ENCODE measurements at regions not wholly inside any gene's neighbourhood (a gene's known extent, or its start where the extent isn't known, plus 50 kb on each side); places are given as distances from the start of the nearest gene placed in this dataset.

DNA sequence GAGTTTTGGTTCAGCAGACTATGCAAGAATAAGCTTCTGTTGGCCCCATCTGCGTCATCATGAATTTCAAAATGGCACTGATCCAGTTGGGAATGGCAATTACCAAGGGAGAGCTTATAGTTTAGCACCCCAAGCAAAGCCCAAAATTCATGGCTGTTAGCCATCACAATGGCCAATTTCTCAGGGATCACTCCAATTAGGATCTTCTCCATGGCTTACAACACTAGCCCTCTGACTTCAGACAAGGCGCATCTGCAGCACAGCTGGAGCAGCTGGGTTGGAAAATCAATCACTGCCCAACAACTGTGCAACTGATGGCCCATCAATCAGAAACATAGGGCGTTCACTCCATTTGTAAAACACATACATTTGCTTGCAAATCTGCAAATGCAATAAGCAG lies 273.6 kb downstream of the SRBD1 start:
- no peak for DNase-seq

DNA sequence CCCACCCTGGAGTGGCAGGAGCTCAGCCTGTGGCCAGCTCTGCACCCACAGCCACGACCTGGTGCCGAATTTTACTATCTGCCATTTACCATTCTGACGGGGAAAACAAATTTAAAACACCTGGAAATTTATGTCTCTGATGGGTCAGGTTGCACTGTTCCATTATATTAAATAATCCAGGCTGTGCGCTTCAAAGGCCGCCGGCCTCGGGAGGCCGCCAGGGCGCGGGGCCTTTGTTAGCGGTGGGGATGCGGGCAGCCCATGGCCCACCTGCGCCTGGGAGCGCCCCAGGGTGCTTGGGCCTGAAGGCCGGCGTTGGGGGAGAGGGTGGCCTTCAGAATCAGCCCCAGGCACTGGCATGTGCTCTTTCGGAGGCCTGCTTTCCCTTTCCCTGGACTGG lies 276.9 kb downstream of the SRBD1 start:
- no peak for DNase-seq

DNA sequence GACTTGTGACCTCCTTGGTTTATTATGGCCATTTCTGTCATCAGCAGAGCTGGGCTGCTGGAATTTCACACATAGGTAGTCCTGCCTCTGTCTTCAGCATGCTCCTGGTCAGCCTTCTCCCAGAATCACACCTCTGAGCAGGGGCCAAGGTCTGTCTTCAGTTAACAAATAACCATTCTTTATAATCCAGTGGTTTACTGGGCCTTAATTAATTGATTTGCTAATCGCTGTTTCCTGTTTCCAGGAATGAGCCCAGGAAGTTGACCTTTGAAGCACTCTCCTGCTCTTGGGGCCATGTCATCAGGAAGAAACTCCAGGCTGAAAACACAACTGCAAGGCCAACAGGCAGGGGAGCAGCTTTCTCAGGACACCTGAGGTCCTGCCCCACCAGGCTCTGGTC lies 278.5 kb downstream of the SRBD1 start:
- DNase-seq = no peak

DNA sequence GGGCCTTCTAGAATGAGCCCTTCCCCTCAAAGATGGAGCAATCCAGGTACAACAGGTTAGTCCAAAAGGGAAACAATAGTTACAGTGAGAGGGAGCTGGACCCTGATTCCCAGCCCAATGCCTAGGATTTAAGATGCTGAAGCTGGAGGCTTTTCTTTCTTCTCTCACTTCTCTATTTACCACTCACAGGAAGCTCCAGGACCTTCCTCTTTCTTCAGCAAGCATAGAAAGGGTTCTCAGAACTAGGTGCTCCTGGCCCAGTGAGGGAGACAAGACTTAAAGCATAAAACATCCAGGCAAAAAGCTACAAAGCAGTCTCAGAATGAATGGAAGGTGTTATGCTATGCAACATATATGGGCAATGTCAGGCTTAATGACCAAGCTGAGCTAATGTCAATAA lies 279.0 kb downstream of the SRBD1 start:
- DNase-seq = no peak

DNA sequence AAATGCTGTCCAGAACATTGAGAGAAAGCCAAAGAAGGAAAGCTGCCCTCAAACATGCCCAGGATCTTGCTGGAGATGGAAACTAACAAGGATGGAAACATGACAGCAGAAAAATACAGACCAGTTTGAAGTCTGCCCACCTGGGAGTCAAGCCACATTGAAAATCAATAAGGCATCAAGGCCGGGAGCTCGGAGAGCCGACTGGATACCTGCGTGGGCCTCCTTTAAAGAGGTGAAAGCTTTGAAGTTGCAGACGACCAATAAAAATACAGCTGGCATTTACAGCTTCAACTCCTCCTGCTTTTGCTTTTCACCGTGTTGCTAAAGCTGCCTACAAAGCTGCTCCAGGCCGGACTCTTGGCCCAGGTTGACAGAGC lies 279.7 kb downstream of the SRBD1 start:
- DNase-seq = no peak

DNA sequence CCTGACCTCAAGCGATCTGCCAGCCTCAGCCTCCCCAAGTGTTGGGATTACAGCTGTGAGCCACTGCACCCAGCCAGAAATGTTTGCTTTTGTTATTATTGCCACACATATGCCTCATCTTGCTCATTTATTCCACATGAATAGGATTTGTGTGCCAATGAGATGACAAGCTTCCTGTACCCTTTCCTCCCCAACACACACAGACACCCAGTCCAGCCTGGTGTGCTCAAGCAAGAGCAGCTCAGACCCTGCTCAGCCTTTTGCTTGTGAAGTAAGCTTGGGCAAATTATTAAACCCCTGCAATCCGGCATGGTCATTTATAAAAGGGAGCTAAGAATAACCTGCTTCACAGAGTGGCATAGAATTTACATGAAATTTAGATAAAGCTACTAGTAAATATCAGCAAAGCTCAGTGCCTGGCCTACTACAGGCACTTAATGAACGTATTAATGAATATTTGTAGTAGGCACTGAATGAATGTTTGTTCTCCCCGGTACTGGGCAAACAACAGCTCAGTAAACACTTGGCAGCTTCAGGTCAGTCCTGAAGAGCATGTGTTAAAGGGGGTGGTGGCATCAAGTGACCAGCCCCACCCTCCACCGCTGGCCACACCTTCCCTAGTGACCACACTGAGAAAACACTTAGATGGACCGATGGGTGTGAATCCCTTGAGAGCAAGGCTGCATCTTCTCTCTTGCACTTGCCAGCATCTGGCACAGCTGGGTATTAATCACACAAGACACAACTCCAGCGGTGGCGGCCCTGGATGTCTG lies 280.2 kb downstream of the SRBD1 start:
- no peak for DNase-seq

DNA sequence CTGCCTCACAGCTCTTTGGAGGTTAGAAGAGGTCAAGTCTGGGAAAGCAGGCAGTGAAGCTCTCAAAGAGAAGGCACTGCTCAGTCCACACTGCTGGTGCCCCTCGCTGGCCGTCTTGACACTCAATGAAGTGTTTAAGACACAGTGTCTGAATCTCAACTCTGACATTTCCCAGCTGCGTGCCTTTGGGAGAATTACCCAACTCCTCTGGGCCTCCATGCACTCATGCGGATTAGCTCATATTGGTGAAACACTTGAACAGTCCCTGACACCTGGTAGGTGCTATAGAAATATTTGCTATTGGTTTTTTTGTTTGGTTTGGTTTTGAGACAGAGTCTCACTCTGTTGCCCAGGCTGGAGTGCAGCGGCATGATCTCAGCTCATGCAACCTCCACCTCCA lies 281.0 kb downstream of the SRBD1 start:
- DNase-seq = no peak

DNA sequence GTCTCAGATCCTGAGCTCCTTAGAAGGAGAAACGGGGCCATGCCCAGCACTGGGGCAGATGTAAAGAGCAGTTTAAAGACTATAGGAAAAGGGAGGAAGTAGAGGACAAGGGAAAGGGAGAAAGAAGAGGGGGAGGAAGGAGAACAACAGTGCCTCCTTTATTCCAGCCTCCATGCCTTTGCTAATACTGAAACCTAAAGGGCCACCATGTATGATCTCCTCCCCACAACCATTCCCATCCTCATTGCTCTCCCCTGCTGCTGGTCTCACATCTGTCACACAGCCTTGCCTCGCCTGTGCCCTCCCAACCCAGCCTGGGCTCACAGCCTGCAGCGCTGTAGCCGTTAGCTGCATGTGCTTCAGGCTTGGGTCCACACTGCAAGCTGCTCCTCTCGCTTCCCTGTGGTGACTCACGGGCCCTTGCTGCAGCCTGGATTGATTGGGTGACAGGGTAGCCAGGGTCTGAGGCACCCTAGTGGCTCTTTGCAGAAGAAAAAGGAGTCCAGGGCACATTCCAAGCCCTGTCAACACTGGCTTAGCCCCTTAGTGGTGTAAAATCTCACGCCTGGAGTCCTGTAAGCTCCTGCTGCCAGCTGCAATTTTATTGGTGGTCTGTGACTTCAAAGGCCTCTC lies 281.9 kb downstream of the SRBD1 start:
- no peak for DNase-seq

DNA sequence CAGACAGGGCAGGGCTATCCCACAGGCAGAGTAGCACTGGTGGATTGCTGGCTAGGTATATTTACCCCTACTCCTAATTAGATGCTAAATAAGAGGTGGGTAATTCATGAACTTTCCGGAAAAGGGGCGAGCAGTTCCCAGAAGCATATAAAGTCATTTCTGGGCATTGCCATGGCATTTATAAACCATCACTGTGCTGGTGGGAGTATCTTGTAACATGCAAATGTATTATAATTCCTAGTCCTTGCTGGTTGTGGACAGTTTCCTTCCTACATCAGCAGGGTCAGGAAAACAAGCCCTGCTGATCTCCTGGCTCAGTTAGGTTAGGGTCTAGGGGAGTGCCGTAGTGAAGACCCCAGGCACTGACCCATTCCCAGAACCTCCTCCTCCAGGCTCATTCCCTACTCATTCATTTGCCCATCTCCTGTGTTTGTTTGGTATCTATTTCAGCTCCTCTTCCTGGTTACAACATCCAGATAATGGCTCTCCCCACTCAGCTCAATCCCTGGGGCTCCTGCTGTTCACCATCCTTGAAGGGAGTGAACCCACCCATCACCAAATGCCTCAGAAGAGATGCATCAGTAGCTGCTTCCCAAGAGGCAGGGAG lies 282.7 kb downstream of the SRBD1 start:
- no peak for DNase-seq

DNA sequence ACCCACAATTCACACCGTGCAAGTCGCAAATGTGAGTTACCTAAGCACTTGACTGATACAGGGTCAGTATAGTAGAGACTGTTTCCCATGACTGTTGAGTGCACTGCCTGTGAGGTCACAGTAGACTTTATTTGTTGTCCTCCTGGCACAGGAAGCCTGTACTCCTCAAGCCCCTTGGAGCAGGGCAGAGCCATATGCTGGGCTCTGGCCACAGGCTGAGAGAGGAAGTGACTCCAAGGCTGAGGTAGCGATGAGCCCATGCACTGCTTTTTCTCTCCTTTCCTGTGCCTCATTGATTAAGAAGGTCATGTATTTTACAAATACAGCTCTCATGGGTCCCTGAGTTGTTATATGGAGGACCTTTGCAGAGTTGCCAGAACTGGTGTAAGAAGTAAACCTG lies 287.7 kb downstream of the SRBD1 start:
- no peak for DNase-seq

DNA sequence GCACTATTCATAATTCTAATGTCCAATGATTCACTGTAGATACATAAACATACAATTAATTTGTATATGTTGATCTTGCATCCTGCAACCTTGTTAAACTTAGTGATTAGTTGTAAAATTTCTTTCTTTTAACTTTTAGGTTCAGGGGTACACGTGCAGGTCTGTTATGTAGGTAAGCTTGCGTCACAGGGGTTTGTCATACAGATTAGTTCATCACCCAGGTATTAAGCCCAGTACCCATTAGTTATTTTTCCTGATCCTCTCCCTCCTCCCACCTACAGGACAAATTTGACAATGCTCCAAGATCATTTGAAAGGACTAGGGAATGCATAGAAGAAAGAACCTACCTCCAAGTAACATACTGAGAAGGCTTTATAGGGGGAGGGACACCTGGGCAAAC lies 290.1 kb downstream of the SRBD1 start:
- DNase-seq = no peak

DNA sequence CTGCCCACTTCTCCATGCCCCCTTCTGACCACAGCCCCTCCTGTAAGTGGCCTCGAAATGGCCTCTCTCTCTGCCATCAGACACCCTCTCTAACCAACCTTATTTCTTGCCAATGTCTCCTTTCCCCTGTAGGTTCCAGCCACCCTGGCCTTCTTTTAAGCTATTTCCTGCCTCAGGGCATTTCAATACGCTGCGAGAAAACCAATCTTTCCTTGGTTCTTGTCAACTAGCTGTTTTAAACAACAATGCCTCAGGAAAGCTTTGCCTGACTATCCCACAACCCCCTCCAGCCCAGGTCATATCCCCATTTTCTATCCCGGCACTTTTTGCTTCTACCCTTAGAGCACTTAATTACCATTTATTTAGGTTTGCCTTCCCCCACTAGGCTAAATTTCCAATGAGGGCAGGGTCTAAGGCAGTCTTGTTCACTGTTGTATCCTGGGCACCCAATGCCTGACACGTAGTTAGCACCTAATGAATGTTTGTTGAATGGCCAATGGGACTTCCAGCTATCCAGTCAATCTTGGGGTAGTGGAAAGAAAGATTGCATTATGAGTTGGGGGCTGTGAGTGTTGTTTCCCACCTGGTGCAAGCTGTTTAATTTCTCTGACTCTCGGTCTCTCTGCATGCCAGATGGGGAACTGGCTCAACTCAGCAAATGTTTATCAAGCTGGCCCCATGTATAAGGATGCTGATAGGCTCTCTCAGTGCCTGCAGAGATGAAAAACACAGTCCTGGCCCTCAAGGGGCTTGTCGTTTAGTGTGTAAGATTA lies 291.2 kb downstream of the SRBD1 start:
- DNase-seq = no peak

DNA sequence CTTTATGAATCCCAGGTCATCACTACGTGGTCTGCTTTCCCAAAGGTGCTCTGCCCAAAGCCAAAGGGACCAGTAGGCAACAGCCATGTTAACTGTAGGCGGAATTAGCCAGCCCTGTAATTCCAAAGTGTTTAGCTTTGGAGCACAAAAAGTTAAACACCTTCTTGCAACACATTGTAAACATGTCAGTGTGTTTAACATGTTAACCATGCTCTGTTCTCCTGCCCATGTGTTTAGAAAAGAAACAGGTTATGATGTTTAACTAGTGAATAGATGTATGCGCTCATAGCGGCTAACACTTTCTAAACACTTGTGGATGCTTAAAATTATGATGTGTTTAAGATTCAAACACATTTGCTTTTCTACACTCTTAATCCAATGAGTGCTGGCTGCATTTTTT lies 292.4 kb downstream of the SRBD1 start:
- DNase-seq = no peak

DNA sequence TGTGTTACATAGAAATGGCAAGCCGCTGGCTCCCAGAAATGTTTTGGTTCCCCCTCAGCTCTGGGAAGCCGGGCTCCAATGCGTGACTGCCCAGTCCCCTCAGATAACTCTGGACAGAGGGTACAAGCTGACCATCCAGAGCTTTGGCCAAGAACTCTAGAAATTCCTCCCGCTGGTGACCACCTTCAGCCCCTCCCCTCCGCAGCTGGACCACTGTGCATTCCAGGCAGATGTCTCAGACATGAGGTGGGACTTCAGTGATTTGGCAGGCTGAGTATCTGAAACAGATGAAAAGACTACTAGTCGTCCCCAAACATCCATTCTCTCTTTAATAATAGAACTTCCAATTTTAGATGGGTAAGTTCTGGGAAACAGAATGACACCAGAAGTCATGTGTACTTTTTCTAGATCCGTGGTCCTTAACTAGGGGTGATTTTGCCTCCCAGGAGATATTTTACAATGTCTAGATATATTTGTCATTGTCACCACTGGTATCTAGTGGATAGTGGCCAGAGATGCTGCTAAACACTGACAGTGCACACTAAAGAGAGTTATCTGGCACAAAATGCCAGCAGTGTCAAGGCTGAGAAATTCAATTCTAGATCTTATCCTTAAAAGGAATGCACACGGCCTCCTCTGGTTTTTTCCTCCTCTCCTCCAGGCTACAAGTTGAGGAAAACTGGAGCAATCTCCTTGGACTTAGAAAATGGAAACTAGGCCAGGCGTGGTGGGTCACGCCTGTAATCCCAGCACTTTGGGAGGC lies 294.3 kb downstream of the SRBD1 start:
- DNase-seq = no peak

DNA sequence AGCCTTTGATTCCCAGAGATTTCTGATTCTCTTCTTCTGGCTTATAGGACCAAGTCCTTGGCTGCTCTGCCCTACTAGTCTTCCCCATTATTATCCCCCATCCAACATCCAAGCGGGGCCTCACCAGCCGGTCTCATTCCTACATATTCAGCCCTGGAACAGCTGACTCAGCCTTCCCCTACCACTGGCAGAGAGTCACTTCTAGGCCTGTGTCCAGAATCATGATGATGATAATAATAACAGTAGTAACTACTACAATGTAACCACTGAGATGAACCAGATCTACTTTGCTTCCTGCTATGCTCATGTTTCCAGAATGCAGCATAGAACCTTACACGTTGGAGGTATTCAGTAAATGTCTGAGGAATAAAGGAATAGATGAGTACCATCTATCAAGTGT lies 295.2 kb downstream of the SRBD1 start:
- no peak for DNase-seq

DNA sequence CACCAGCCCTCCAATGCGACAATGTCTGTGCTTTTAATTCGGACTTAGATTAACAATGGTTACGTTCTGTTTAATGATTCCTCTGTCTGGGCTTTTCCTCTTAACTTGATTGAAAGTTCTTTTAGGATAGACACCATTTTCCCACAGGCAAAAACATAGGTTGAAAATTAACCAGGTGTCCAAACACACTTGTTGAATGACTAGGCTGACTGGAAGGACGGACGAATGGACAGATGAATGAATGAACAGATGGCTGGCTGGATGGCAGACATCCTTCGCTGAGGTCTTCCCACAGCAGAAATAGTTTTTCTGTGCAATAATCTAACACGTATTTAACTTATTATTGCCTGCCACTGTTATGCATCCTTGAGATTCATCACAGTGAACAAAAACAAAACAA lies 298.8 kb downstream of the SRBD1 start:
- no peak for DNase-seq

DNA sequence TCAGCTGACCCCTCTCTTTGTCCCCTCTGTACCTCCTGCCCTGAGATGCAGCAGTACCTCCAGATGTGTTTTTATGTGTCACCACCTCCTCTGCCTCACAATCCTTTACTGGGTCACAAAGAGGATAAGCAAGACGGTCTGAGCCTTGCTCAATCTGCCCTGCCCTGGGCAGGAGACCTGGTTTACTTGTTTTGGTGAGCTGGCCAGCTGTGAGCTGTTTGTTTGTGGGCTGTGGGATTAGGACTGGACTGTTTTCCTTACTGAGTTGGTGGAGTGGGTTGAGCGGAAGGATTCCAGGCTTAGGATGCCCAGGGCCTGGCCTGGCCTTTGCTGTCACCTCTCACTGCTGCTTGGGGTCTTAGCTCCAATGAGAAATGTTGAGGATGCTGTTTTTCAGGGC lies 299.5 kb downstream of the SRBD1 start:
- DNase-seq = no peak

DNA sequence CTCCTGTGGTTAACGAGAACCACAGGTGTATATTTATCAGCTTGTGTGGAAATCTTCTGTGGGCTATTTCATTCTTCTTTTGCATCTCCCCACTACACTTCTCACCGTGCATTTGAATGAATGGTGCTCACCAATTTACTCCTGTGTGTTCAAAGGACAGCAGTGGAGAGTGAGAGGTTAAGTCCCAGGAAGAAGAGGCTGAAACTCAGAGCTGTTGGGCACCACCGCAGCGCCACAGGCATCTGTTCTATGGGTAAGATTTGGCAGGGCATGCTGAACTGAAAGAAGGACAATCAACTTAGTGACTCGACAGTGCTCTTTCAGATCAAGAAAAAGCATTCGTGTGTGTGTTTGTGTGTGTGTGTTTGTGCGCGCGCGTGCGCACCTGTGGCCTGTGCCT lies 297.9 kb upstream of the SIX2 start:
- DNase-seq = no peak

DNA sequence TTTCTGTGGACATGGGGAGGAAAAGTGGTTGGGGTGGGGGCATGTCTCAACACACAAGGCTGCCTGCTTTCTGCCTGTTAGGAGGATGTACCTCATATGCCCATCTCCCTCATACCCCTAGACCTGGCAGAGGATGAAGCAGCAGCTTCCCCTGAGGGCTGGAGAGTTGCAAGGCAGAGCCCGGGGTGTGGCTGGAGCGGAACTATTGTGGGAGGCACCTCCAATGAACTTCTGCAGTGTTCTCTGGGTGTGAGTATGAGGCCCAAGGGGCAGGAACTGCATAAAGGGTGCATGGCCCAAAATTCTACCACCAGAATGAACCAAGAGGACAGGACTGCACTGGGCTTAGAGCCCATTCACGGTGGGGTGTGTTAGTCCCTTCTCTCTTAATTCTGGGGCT lies 296.3 kb upstream of the SIX2 start:
- DNase-seq = no peak

DNA sequence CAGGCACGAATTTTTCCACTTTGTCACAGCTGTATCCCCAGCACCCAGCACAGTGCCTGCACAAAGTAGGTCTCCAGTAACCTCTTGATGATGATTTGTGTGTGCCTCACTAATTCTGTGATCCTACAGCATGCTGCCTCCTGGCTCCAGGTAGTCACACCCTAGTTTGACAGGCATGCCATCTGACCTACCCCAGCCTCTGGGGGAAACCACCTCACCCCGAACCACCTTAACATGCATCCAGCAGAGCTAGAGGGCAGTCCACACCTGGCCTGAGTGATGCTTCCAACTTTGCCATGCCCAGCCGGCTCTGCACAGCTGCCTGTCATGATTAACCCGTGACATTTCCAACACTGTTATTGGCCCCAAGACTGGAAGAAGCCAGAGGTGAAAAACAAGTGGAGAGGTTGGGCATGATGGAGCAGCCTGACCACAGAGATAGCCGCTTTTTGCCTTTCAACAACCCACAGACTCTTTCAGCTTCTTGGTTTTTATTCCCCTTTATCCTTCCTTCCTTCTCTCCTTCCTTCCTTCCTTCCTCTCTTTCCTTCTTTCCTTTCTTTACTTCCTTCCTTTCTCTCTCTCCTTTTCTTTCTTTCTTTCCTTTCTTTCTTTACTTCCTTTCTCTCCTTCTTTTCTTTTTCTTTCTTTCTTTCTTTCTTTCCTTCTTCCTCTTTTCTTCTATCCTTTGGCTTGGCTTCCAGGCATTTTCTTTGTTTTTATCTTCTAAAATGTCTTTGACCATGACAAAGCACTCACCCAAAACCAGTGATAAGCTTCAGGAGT lies 294.4 kb upstream of the SIX2 start:
- no peak for DNase-seq

All from hypothalamus (tissue), 51 donors.